GM18519 (cell line): ENCODE measurements at regions not wholly inside any gene's neighbourhood (a gene's known extent, or its start where the extent isn't known, plus 50 kb on each side); places are given as distances from the start of the nearest gene placed in this dataset.

ENCODE experiments used
- ATAC-seq: cut with Tn5 transposase; IDR thresholded peaks from one replicate; pipeline ENCODE4 v1.9.1; 2021; ENCODE audit warnings: mild to moderate bottlenecking, moderate library complexity; ENCODE audit not compliant: unreplicated experiment, low FRiP score

- no peak for ATAC-seq
Observed at GRCh38 chr2:2571301-2572150, 240.5 kb upstream of the MYT1L start.

DNA sequence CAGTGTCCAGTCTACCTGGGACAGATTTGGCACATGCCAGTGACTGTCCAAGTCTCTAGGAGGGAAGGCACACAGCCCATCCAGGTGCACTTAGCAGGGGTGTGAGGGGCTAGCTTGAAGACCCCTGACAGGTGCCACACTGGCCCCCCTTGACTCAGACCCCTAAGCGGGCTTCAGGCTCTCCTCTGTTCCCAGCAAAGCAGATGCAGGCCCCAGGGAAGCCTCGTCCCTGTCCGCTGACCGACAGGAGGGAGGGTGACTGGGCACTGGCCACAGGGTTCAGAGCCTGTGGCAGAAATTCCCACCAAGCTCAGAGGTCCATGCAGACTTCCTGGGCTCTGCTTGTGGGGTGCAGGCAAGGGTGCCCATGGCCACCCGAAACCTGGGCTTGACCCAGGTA, 239.8 kb upstream of the MYT1L start:
- no peak for ATAC-seq

GRCh38 chr2:2570360-2570759, 239.3 kb upstream of the MYT1L start:
- ATAC-seq, result no peak

GRCh38 chr2:2569836-2570235, 238.8 kb upstream of the MYT1L start:
- no peak for ATAC-seq

GRCh38 chr2:2569306-2569705, 238.2 kb upstream of the MYT1L start:
- no peak for ATAC-seq

DNA sequence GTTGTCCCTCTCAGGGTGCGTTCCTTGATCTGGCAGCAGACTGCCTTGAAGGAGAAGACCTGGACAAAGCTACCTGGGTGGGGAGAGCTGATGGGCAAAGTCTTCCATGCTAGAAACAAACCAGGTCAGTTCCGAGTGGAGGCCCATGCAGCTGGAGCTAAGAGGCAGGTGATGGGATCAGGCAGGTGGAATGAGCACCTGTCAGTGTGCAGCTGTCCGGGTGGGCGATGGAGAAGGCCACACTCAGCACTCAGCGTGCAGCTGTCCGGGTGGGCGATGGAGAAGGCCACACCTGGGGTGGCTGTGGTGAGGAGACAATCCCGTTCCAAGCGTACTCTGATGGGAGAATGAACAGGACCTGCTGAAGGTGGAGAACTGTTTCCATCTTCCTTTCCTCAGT, 237.3 kb upstream of the MYT1L start:
- no peak for ATAC-seq

GRCh38 chr2:2567776-2568175, 236.7 kb upstream of the MYT1L start:
- ATAC-seq, result no peak

- ATAC-seq, result no peak
Observed at GRCh38 chr2:2566396-2567323, 235.6 kb upstream of the MYT1L start.

- ATAC-seq, result no peak
Observed at GRCh38 chr2:2565671-2566070, 234.6 kb upstream of the MYT1L start.

- ATAC-seq, result no peak
Observed at GRCh38 chr2:2564300-2565078, 233.4 kb upstream of the MYT1L start.

- no peak for ATAC-seq
Observed at GRCh38 chr2:2563309-2563860, 232.3 kb upstream of the MYT1L start.

DNA sequence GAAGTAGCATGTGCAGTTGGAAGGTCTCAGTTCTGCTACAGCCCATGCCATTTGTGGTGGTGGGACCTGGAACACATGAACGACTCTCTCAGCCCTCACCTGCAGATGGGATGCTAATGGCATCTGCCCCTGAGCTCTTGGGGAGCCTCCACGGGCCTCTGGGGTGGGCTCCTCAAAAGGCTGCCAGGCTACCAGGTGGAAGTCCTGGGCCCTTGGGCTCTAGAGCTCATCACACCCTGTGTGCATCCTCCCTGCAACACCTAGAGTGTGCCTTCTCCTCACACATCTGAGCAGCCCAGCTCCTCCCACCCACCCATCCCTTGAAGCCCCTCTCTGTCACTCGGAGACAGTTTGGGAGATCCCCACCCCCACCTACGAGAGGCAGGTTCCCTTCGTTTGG, 231.8 kb upstream of the MYT1L start:
- ATAC-seq, result no peak

DNA sequence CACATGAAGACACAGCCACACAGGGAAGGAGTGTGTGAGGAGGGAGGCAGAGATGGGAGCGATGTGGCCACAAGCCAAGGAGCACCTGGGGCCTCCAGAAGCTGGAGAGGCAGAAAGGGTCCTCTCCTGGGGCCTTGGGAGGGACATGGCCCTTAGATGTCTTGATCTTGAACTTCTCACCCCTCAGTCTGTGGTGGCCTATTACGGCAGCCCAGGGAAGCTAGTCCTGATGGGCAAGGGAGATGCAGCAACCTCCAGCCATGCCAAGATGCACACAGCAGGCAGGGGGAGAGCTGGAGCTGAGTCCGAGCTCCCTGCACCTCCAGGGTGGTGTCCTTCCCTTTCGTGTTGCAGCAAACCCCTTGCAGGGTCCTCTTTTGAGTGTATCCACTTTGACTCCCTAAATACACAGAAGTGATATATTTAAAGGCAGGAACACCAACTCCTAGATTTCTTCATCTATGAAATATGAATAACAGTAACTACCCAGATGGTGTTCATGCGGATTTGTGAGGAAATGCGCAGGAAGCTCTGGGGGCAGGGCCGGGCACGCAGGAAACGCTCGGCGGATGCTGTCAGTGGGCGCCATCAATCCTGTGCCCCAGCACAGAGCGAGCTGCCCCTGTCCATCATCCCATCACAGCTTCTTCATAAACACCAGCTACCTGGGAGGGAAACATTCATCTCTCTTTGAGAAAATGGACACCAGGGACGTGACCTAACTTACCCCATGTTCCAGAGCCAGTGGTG, 230.4 kb upstream of the MYT1L start:
- ATAC-seq, result no peak

DNA sequence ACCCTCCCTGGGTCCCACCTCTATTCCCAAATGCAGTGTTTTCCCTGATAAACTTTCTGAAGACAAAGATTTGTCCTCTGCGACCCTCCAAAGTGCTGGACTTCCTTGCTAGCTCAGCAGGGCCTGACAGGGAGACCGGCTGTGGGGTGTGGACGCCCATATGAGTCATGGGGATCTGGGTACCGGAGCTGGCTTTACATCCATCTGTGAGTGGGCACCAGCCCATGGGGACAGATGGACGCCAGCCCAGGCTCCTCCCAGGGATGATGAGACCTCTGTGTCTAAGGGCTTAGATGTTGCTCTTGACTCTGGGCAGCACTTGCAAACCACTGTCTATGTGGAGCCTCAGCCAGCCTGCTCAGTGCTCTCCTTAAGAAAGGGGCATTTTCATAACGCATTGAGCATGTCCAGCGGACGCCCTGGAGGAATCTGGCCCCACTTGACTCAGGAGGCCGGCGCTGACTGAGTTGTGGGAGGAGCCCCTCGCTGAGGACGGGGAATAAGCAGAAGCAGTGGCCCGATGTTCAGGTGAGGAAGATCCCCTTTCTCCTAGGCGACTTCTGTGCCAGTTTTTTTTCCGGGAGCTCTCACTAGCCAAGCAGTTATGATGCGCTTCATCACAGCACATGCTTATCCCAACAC, 229.4 kb upstream of the MYT1L start:
- ATAC-seq, result no peak

- no peak for ATAC-seq
Observed at GRCh38 chr2:2558476-2558875, 227.4 kb upstream of the MYT1L start.

- no peak for ATAC-seq
Observed at GRCh38 chr2:2557475-2557874, 226.4 kb upstream of the MYT1L start.

DNA sequence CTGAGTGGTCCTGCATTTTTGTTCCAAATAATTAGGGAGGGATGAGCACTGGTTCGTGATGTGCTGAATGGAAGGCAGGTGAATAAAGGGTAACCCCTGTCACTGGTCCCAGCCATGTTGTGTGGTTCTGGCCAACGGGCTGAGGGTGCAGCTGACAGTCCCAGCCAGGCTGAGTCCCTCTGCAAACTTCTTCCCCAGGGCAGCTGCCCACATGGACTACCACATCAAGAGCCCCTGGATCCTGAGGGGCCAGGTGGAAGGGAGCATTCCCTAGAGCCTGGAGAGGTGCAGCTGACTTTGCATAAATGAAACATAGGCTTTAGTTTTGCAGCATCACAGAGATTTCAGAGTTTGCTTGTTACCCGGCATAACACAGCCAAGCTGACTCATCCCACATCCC, 219.8 kb upstream of the MYT1L start:
- no peak for ATAC-seq

DNA sequence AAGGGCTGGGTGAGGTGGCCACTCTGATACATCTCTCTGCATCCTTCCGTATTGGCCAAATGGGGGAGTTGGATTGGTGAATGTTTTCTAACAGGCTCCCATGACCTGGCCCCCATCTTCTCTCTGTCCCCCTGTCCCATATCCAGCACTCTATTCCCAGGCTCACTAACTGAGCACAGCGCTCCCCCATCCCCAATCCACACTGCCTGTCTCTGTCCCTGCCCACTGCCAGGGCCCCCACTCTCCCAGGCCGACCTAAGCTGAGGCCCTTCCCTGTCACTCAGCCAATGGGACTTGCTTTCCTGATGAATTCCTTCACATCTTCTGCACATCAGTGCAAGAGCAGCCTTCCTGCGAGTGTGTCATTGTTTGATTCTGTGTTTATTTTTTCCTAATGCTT, 216.8 kb upstream of the MYT1L start:
- ATAC-seq, result no peak

DNA sequence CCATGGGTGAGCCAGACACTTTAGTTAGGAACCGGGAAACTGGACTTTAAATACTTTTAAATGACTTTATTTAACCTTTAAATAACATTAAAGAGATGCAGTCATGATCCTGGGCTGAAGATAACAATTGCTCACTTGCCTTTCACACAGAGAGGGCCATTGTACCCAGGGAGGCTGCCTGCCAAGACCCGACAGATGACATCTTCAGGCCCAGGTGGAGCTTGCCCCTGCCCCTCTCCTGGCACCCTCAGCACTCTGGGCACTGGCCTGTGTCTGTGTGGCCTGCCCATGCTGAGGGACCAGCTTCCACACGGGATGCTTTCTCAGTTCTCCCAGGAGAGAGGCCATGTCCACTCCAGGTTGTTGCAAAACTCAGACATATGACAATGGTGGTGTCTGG, 216.4 kb upstream of the MYT1L start:
- no peak for ATAC-seq
